ENCODE measurements at regions not wholly inside any gene's neighbourhood (a gene's known extent, or its start where the extent isn't known, plus 50 kb on each side); places are given as distances from the start of the nearest gene placed in this dataset.

DNA sequence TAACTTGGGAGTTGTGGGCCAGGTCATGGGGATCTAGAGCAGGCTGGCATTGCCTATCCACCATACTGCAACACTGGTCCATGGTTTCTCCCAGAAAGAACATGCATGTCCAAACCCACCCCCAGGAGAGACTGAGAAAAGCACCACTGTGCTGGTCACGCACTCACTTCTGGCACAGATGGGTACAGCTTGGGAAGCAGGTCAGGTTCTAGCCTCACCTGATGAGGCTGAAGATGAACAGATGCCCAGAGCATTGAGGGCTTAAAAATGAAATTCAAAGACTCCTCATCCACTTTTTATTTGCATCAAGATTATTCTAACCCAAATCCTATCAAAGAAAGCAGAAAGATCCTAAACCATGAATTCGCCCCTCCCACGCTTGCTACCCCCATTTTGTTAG, 125.9 kb upstream of the RAI2 start:
- Histone ChIP-seq H4K5ac (ENCODE audit: insufficient read length, low read depth, low read length) (no peak overlapping the region), H2AFZ (ENCODE audit: low read length) (no peak overlapping the region), H3T11ph (ENCODE audit: low read length) (no peak overlapping the region), H3K4me1 (ENCODE audit: insufficient read depth, low read length) (no peaks in the 10 kb centered on the region), H3K27me3 (ENCODE audit: insufficient read depth, low read length) (no peaks in the 10 kb centered on the region), H2BK120ac (ENCODE audit: low read depth, low read length, poor library complexity, severe bottlenecking) (no peak overlapping the region), H3K9me3 (ENCODE audit: control insufficient read depth, low read depth, low read length) (peaks cover 63% of the 10 kb centered on the region), H4K20me1 (ENCODE audit: control insufficient read depth, insufficient read depth, insufficient read length) (no peaks in the 10 kb centered on the region), H2BK15ac (ENCODE audit: low read depth, low read length) (no peak overlapping the region), H4K8ac (replicated peaks; ENCODE audit: insufficient read length, low read depth, low read length) (no peak overlapping the region), H2BK5ac (ENCODE audit: insufficient read length, low read length) (no peak overlapping the region), H3K27ac (ENCODE audit: insufficient read length, low read depth, low read length) (no peak overlapping the region), H4K91ac (ENCODE audit: insufficient read length, low read depth, low read length) (no peak overlapping the region), H2AK5ac (ENCODE audit: insufficient read length, low read length) (no peak overlapping the region), H3K4ac (ENCODE audit: low read depth, low read length) (no peak overlapping the region), H3K23me2 (ENCODE audit: insufficient read length, low read depth, low read length, poor library complexity, severe bottlenecking) (no peaks in the 10 kb centered on the region), H3K14ac (ENCODE audit: insufficient read depth, low read length) (no peak overlapping the region), H3K79me1 (ENCODE audit: insufficient read depth, low read depth, low read length, poor library complexity, severe bottlenecking) (no peaks in the 10 kb centered on the region), H3K9ac (ENCODE audit: extremely low read depth, insufficient read length, low read length) (no peak overlapping the region), H2BK12ac (ENCODE audit: insufficient read length, low read depth, low read length) (no peak overlapping the region), H3K18ac (ENCODE audit: insufficient read length, low read depth, low read length) (no peak overlapping the region), H3K56ac (ENCODE audit: insufficient read length, low read depth, low read length) (no peak overlapping the region), H3K4me2 (ENCODE audit: insufficient read depth, insufficient read length, low read length) (no peak overlapping the region), H2BK20ac (ENCODE audit: low read depth, low read length, poor library complexity, severe bottlenecking) (no peak overlapping the region), H3K79me2 (ENCODE audit: insufficient read depth, low read length) (no peaks in the 10 kb centered on the region; the same call in 1 of the 2 replicates), H3K23ac (ENCODE audit: insufficient read length, low read depth, low read length) (no peak overlapping the region)
- Mint-ChIP-seq H3K36me3 (ENCODE audit: insufficient read depth in 1 of 3, low read depth in 3 of 3) (peaks cover 0 to 4% (median 2%) of the 10 kb centered on the region in 3 experiments; a peak in 2 of 7 replicates), H3K9me3 (peaks cover 65 to 74% of the 10 kb centered on the region in 2 experiments), H3K4me3 (no peak overlapping the region), H3K4me1 (0 out of 4 replicates have a peak, but pooled peaks cover 0 to 3% of the 10 kb centered on the region in 2 experiments), H3K27me3 (ENCODE audit: low read depth) (no peaks in the 10 kb centered on the region), H3K27ac (no peak overlapping the region)
- no peak for DNase-seq
- TF ChIP-seq, protein P1, sequence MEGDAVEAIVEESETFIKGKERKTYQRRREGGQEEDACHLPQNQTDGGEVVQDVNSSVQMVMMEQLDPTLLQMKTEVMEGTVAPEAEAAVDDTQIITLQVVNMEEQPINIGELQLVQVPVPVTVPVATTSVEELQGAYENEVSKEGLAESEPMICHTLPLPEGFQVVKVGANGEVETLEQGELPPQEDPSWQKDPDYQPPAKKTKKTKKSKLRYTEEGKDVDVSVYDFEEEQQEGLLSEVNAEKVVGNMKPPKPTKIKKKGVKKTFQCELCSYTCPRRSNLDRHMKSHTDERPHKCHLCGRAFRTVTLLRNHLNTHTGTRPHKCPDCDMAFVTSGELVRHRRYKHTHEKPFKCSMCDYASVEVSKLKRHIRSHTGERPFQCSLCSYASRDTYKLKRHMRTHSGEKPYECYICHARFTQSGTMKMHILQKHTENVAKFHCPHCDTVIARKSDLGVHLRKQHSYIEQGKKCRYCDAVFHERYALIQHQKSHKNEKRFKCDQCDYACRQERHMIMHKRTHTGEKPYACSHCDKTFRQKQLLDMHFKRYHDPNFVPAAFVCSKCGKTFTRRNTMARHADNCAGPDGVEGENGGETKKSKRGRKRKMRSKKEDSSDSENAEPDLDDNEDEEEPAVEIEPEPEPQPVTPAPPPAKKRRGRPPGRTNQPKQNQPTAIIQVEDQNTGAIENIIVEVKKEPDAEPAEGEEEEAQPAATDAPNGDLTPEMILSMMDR (conservative IDR thresholded peaks at IDR 0.05) = no peak
- no CpG with 5 or more reads among the region's 3 CpGs for WGBS (ENCODE audit: extremely low coverage, insufficient read length, low lambda C conversion rate)
